Retinal pigment epithelial cell (primary cell): ENCODE measurements at regions not wholly inside any gene's neighbourhood (a gene's known extent, or its start where the extent isn't known, plus 50 kb on each side); places are given as distances from the start of the nearest gene placed in this dataset.

Source experiments
- DNase-seq: peaks from one replicate; pipeline ENCODE4 v3.0.0-alpha.2; 2010; ENCODE audit warnings: low read depth
- H3K4me3 ChIP-seq: 2 replicates; pipeline ENCODE4 v1.5.1; 2011; ENCODE audit warnings: mild to moderate bottlenecking, low read length, control low read depth, moderate library complexity
- CTCF ChIP-seq: conservative IDR thresholded peaks from 2 replicates; pipeline ENCODE4 v1.5.1; 2011; ENCODE audit warnings: low read depth, low read length, control low read depth, inconsistent platforms

GRCh38 chr5:8892926-8893325 lies 652.9 kb downstream of the SEMA5A start:
- TF ChIP-seq CTCF, result no peak
- no peak overlapping the region for H3K4me3 ChIP-seq
- DNase-seq, result no peak

- no peak for DNase-seq
- no peak overlapping the region for H3K4me3 ChIP-seq
- no peak for TF ChIP-seq CTCF
These were observed 651.8 kb downstream of the SEMA5A start for GRCh38 chr5:8894031-8894430.

GRCh38 chr5:8895062-8895461 lies 650.8 kb downstream of the SEMA5A start:
- H3K4me3 ChIP-seq, result no peak overlapping the region
- no peak for TF ChIP-seq CTCF
- no peak for DNase-seq

GRCh38 chr5:8895599-8895998 lies 650.3 kb downstream of the SEMA5A start:
- H3K4me3 ChIP-seq, result no peak overlapping the region
- DNase-seq, result no peak
- TF ChIP-seq CTCF, result no peak

GRCh38 chr5:8897316-8897715 lies 648.6 kb downstream of the SEMA5A start:
- H3K4me3 ChIP-seq, result no peak overlapping the region
- DNase-seq, result no peak
- no peak for TF ChIP-seq CTCF

GRCh38 chr5:8905021-8905420 lies 640.9 kb downstream of the SEMA5A start:
- H3K4me3 ChIP-seq, result no peak overlapping the region
- no peak for TF ChIP-seq CTCF
- DNase-seq, result peak; percentile 37

- DNase-seq, result no peak
- no peak for TF ChIP-seq CTCF
- H3K4me3 ChIP-seq, result no peak overlapping the region
These were observed 639.4 kb downstream of the SEMA5A start for GRCh38 chr5:8906303-8906967.
